ENCODE measurements at regions not wholly inside any gene's neighbourhood (a gene's known extent, or its start where the extent isn't known, plus 50 kb on each side); places are given as distances from the start of the nearest gene placed in this dataset.
"Not testable (repeated sequence)": the region's sequence is repeated elsewhere in the genome, so short reads cannot be mapped to it uniquely, and the experiment has no call there.

DNA sequence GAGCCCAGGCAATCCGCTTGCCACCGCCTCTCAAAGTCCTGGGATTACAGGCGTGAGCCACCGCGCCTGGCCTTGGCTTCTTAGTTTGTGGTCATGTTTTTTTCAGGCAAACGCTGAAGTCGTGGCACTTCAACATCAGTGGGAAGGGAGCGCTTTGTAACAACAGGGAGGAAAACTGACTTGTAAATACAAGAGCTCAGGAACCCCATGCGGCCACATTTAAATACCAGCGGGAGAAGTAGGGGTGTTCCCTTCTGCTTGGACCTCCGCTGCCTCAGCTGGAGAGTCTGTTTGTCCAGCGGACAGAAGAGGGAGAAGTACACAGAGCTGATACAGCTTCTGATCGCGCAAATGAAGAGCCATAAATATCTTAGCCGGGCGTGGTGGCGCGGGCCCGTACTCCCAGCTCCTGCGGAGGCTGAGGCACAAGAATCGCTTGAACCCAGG lies 108.7 kb upstream of the KMT2C start:
- ChIA-PET CTCF (interaction anchor here (1.1 kb wide), 1 partner anchor 36 kb away, joined by 3 read pairs; no protein-coding TSS in a partner anchor), POLR2A (no interaction called here)
- H3K9me3 ChIP-seq (ENCODE audit: control extremely low read depth in 1 of 5, control insufficient read depth in 4 of 5, insufficient read depth in 2 of 5, low read depth in 1 of 5, low read length in 4 of 5): no peaks in the 10 kb centered on the region
- 86% methylated on average over 20 of the region's 21 CpGs for WGBS (ENCODE audit: insufficient coverage)
- H3K27me3 ChIP-seq (replicated peaks in 2 of 5; ENCODE audit: control insufficient read depth in 4 of 5, insufficient read depth in 5 of 5, low read length in 4 of 5): no peaks in the 10 kb centered on the region
- no peak overlapping the region for H3K4me3 ChIP-seq (ENCODE audit: control insufficient read depth in 1 of 7, extremely low read depth in 1 of 7, insufficient read depth in 4 of 7, low read depth in 2 of 7, low read length in 6 of 7)
- H3K27ac ChIP-seq (ENCODE audit: insufficient read depth in 1 of 2, low read depth in 1 of 2, low read length in 2 of 2, poor library complexity in 1 of 2, severe bottlenecking in 2 of 2): no peak overlapping the region
- H3K36me3 ChIP-seq (ENCODE audit: control insufficient read depth in 4 of 4, insufficient read depth in 4 of 4, low read length in 3 of 4): no peaks in the 10 kb centered on the region
- no peak for DNase-seq
- no peaks in the 10 kb centered on the region for H3K4me1 ChIP-seq (ENCODE audit: control extremely low read depth in 1 of 4, control insufficient read depth in 4 of 4, insufficient read depth in 4 of 4, low read length in 3 of 4)

DNA sequence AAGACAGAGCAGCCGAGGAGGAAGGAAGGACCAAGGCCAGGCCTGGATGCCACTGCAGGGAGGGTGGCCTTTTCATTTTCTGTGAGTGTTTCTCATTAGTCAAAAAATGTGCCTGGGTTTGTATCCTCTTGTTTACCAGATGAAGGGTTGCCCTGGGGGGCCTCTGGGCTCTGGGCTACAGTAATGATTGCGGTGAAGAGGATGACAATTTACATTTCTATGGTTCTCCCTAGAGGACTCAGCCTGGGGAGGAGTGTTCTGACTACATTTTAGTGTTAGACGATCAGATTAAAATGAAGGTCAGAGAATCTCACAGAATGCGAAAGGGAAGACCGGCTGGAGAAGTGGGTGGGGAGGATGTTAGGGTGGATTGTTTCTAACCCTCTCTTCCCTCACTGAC lies 108.0 kb upstream of the KMT2C start:
- WGBS (ENCODE audit: insufficient coverage): 100% methylated on average over 1 of the region's 5 CpGs
- H3K4me3 ChIP-seq (ENCODE audit: control insufficient read depth in 1 of 7, extremely low read depth in 1 of 7, insufficient read depth in 4 of 7, low read depth in 2 of 7, low read length in 6 of 7): no peak overlapping the region
- H3K36me3 ChIP-seq (ENCODE audit: control insufficient read depth in 4 of 4, insufficient read depth in 4 of 4, low read length in 3 of 4): no peaks in the 10 kb centered on the region
- H3K27ac ChIP-seq (ENCODE audit: insufficient read depth in 1 of 2, low read depth in 1 of 2, low read length in 2 of 2, poor library complexity in 1 of 2, severe bottlenecking in 2 of 2): no peak overlapping the region
- no peak for DNase-seq
- no peaks in the 10 kb centered on the region for H3K9me3 ChIP-seq (ENCODE audit: control extremely low read depth in 1 of 5, control insufficient read depth in 4 of 5, insufficient read depth in 2 of 5, low read depth in 1 of 5, low read length in 4 of 5)
- ChIA-PET POLR2A (no interaction called here), CTCF (interaction anchor here (1.1 kb wide), 1 partner anchor 35 kb away, joined by 3 read pairs; no protein-coding TSS in a partner anchor)
- H3K4me1 ChIP-seq (ENCODE audit: control extremely low read depth in 1 of 4, control insufficient read depth in 4 of 4, insufficient read depth in 4 of 4, low read length in 3 of 4): no peaks in the 10 kb centered on the region
- no peaks in the 10 kb centered on the region for H3K27me3 ChIP-seq (replicated peaks in 2 of 5; ENCODE audit: control insufficient read depth in 4 of 5, insufficient read depth in 5 of 5, low read length in 4 of 5)

DNA sequence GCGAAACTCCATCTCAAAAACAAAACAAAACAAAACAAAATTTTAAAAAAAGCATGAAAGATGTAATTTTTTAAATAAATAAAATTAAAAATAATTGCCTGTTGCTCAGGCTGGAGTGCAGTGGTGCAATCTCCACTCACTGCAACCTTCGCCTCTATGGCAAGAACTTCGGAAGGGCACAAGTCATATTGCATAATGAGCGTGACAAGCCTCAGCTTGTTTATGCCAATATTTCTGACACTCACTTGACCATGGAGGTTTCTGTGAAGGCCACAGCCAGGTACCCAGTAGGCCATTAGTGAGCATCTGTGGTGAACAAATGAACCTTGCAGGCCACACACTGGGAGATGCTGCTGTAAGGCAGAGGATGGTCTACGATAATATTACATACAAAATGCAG lies 106.1 kb upstream of the KMT2C start:
- no peak overlapping the region for H3K27ac ChIP-seq (ENCODE audit: insufficient read depth in 1 of 2, low read depth in 1 of 2, low read length in 2 of 2, poor library complexity in 1 of 2, severe bottlenecking in 2 of 2)
- ChIA-PET POLR2A (no interaction called here), CTCF (no interaction called here)
- H3K4me3 ChIP-seq (ENCODE audit: control insufficient read depth in 1 of 7, extremely low read depth in 1 of 7, insufficient read depth in 4 of 7, low read depth in 2 of 7, low read length in 6 of 7): no peak overlapping the region
- no peaks in the 10 kb centered on the region for H3K36me3 ChIP-seq (ENCODE audit: control insufficient read depth in 4 of 4, insufficient read depth in 4 of 4, low read length in 3 of 4)
- DNase-seq: no peak
- no peaks in the 10 kb centered on the region for H3K9me3 ChIP-seq (ENCODE audit: control extremely low read depth in 1 of 5, control insufficient read depth in 4 of 5, insufficient read depth in 2 of 5, low read depth in 1 of 5, low read length in 4 of 5)
- no peaks in the 10 kb centered on the region for H3K27me3 ChIP-seq (replicated peaks in 2 of 5; ENCODE audit: control insufficient read depth in 4 of 5, insufficient read depth in 5 of 5, low read length in 4 of 5)
- WGBS (ENCODE audit: insufficient coverage): 97% methylated on average over 3 of the region's 5 CpGs
- H3K4me1 ChIP-seq (ENCODE audit: control extremely low read depth in 1 of 4, control insufficient read depth in 4 of 4, insufficient read depth in 4 of 4, low read length in 3 of 4): no peaks in the 10 kb centered on the region

DNA sequence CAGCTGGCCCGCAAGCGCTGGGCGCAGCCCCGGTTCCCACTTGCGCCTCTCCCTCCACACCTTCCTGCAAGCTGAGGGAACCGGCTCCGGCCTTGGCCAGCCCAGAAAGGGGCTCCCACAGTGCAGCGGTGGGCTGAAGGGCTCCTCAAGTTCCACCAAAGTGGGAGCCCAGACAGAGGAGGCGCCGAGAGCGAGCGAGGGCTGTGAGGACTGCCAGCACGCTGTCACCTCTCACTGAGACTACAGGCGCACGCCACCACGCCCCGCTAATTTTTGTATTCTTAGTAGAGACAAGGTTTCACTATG lies 103.3 kb upstream of the KMT2C start:
- H3K27me3 ChIP-seq (replicated peaks in 2 of 5; ENCODE audit: control insufficient read depth in 4 of 5, insufficient read depth in 5 of 5, low read length in 4 of 5); H3K4me1 ChIP-seq (ENCODE audit: control extremely low read depth in 1 of 4, control insufficient read depth in 4 of 4, insufficient read depth in 4 of 4, low read length in 3 of 4); H3K27ac ChIP-seq (ENCODE audit: insufficient read depth in 1 of 2, low read depth in 1 of 2, low read length in 2 of 2, poor library complexity in 1 of 2, severe bottlenecking in 2 of 2); POLR2A ChIA-PET; H3K36me3 ChIP-seq (ENCODE audit: control insufficient read depth in 4 of 4, insufficient read depth in 4 of 4, low read length in 3 of 4); H3K9me3 ChIP-seq (ENCODE audit: control extremely low read depth in 1 of 5, control insufficient read depth in 4 of 5, insufficient read depth in 2 of 5, low read depth in 1 of 5, low read length in 4 of 5); DNase-seq; H3K4me3 ChIP-seq (ENCODE audit: control insufficient read depth in 1 of 7, extremely low read depth in 1 of 7, insufficient read depth in 4 of 7, low read depth in 2 of 7, low read length in 6 of 7); CTCF ChIA-PET: not testable (repeated sequence)
- 97% methylated on average over 13 of the region's 17 CpGs for WGBS (ENCODE audit: insufficient coverage)

DNA sequence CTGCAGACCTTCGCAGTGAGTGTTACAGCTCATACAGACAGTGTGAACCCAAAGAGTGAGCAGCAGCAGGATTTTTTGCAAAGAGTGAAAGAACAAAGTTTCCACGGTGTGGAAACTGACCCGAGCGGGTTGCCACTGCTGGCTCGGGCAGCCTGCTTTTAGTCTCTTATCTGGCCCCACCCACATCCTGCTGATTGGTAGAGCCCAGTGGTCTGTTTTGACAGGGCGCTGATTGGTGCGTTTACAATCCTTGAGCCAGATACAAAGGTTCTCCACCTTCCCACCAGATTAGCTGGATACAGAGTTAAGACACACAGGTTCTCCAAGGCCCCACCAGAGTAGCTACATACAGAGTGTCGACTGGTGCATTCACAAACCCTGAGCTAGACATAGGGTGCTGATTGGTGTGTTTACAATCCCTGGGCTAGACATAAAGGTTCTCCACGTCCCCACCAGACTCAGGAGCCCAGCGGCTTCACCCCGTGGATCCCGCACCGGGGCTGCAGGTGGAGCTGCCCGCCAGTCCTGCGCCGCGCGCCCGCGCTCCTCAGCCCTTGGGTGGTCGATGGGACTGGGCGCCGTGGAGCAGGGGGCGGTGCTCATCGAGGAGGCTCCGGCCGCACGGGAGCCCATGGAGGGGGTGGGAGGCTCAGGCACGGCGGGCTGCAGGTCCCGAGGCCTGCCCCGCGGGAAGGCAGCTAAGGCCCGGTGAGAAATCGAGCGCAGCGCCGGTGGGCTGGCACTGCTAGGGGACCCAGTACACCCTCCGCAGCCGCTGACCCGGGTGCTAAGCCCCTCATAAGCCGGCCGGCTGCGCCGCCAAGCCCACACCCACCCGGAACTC lies 102.8 kb upstream of the KMT2C start:
- H3K27ac ChIP-seq (ENCODE audit: insufficient read depth in 1 of 2, low read depth in 1 of 2, low read length in 2 of 2, poor library complexity in 1 of 2, severe bottlenecking in 2 of 2); H3K36me3 ChIP-seq (ENCODE audit: control insufficient read depth in 4 of 4, insufficient read depth in 4 of 4, low read length in 3 of 4); H3K27me3 ChIP-seq (replicated peaks in 2 of 5; ENCODE audit: control insufficient read depth in 4 of 5, insufficient read depth in 5 of 5, low read length in 4 of 5); DNase-seq; H3K4me1 ChIP-seq (ENCODE audit: control extremely low read depth in 1 of 4, control insufficient read depth in 4 of 4, insufficient read depth in 4 of 4, low read length in 3 of 4); H3K9me3 ChIP-seq (ENCODE audit: control extremely low read depth in 1 of 5, control insufficient read depth in 4 of 5, insufficient read depth in 2 of 5, low read depth in 1 of 5, low read length in 4 of 5); H3K4me3 ChIP-seq (ENCODE audit: control insufficient read depth in 1 of 7, extremely low read depth in 1 of 7, insufficient read depth in 4 of 7, low read depth in 2 of 7, low read length in 6 of 7); CTCF ChIA-PET; POLR2A ChIA-PET: not testable (repeated sequence)
- 99% methylated on average over 19 of the region's 46 CpGs for WGBS (ENCODE audit: insufficient coverage)

DNA sequence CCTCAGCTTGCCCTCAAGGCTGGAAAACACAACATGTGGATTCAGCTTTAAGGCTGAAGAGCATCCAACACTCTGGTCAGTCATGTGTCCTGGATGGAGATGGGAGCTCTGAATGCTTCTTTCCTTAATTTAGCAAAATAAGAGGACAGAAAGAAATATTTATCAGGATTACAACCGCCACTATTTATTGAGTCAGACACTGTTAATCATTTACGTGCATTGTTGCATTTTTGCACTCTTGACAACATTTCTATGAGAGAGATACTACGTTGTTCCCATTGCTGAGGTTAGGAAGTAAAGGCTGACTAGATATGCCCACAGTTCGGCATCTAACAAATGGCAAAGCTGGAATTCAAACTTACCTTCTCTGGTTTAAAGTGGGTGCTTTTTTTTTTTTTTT lies 101.8 kb upstream of the KMT2C start:
- ChIA-PET POLR2A (no interaction called here), CTCF (no interaction called here)
- Histone ChIP-seq H3K9me3 (ENCODE audit: control extremely low read depth in 1 of 5, control insufficient read depth in 4 of 5, insufficient read depth in 2 of 5, low read depth in 1 of 5, low read length in 4 of 5) (peaks cover 0 to 3% (median 0%) of the 10 kb centered on the region in 5 experiments), H3K4me3 (ENCODE audit: control insufficient read depth in 1 of 7, extremely low read depth in 1 of 7, insufficient read depth in 4 of 7, low read depth in 2 of 7, low read length in 6 of 7) (no peak overlapping the region), H3K27me3 (replicated peaks in 2 of 5; ENCODE audit: control insufficient read depth in 4 of 5, insufficient read depth in 5 of 5, low read length in 4 of 5) (no peaks in the 10 kb centered on the region), H3K27ac (ENCODE audit: insufficient read depth in 1 of 2, low read depth in 1 of 2, low read length in 2 of 2, poor library complexity in 1 of 2, severe bottlenecking in 2 of 2) (no peak overlapping the region), H3K36me3 (ENCODE audit: control insufficient read depth in 4 of 4, insufficient read depth in 4 of 4, low read length in 3 of 4) (no peaks in the 10 kb centered on the region), H3K4me1 (ENCODE audit: control extremely low read depth in 1 of 4, control insufficient read depth in 4 of 4, insufficient read depth in 4 of 4, low read length in 3 of 4) (no peaks in the 10 kb centered on the region)
- 67% methylated on average over 3 of the region's 4 CpGs for WGBS (ENCODE audit: insufficient coverage)
- no peak for DNase-seq

DNA sequence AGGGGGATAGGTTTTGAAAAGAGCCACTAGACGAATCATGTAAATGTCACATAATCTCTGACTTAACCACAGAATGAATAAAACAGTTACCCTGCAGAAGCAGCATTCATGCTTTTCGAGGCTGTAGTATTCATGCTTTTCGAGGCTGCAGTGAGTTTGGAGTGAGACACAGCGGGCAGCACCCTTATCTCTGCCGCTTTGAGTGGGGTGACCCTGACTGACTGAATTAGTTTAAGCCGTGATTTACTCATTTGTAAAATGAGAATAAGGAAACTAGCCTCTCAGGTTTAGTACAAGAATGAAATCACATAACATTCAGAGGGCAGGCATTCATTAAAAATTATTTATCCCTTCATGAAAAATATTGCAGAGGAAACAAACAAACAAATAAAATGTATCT lies 92.8 kb upstream of the KMT2C start:
- no peak for DNase-seq
- Histone ChIP-seq H3K27ac (ENCODE audit: insufficient read depth in 1 of 2, low read depth in 1 of 2, low read length in 2 of 2, poor library complexity in 1 of 2, severe bottlenecking in 2 of 2) (no peak overlapping the region), H3K9me3 (ENCODE audit: control extremely low read depth in 1 of 5, control insufficient read depth in 4 of 5, insufficient read depth in 2 of 5, low read depth in 1 of 5, low read length in 4 of 5) (no peaks in the 10 kb centered on the region), H3K36me3 (ENCODE audit: control insufficient read depth in 4 of 4, insufficient read depth in 4 of 4, low read length in 3 of 4) (no peaks in the 10 kb centered on the region), H3K4me1 (ENCODE audit: control extremely low read depth in 1 of 4, control insufficient read depth in 4 of 4, insufficient read depth in 4 of 4, low read length in 3 of 4) (no peaks in the 10 kb centered on the region), H3K27me3 (replicated peaks in 2 of 5; ENCODE audit: control insufficient read depth in 4 of 5, insufficient read depth in 5 of 5, low read length in 4 of 5) (no peaks in the 10 kb centered on the region), H3K4me3 (ENCODE audit: control insufficient read depth in 1 of 7, extremely low read depth in 1 of 7, insufficient read depth in 4 of 7, low read depth in 2 of 7, low read length in 6 of 7) (no peak overlapping the region)
- WGBS (ENCODE audit: insufficient coverage): 90% methylated on average over 4 of the region's 6 CpGs
- CTCF ChIA-PET: no interaction called here
- POLR2A ChIA-PET: no interaction called here
